RWPE2 (cell line): ENCODE measurements at regions not wholly inside any gene's neighbourhood (a gene's known extent, or its start where the extent isn't known, plus 50 kb on each side); places are given as distances from the start of the nearest gene placed in this dataset.

ENCODE experiments used
- ATAC-seq: fragments of 200-7000 bp; cut with Tn5 transposase; 3 replicates; pipeline ENCODE4 v1.9.1; 2021; ENCODE audit warnings: low read depth
- DNase-seq: peaks from one replicate; pipeline ENCODE4 v3.0.0-alpha.2; 2020; ENCODE audit warnings: low spot score
- H3K27ac ChIP-seq: fragments of 450-650 bp; 2 replicates; pipeline ENCODE4 v1.5.1; 2017; ENCODE audit warnings: mild to moderate bottlenecking; ENCODE audit not compliant: poor library complexity, severe bottlenecking
- H3K27me3 ChIP-seq: fragments of 250-450 bp; sonication (Bioruptor Pico); 2 replicates; pipeline ENCODE4 v1.5.1; 2021; ENCODE audit warnings: mild to moderate bottlenecking, moderate library complexity; ENCODE audit not compliant: insufficient read depth, poor library complexity, severe bottlenecking
- H3K36me3 ChIP-seq: fragments of 250-450 bp; sonication (Bioruptor Pico); 2 replicates; pipeline ENCODE4 v1.5.1; 2020; ENCODE audit warnings: low read depth, mild to moderate bottlenecking, moderate library complexity
- H3K4me1 ChIP-seq: fragments of 250-450 bp; sonication (Bioruptor Pico); 2 replicates; pipeline ENCODE4 v1.5.1; 2021; ENCODE audit warnings: mild to moderate bottlenecking, moderate library complexity; ENCODE audit not compliant: insufficient read depth, poor library complexity, severe bottlenecking
- H3K4me3 ChIP-seq: fragments of 250-450 bp; sonication (Bioruptor Pico); 2 replicates; pipeline ENCODE4 v1.5.1; 2021; ENCODE audit warnings: mild to moderate bottlenecking, moderate library complexity; ENCODE audit not compliant: severe bottlenecking
- H3K9me3 ChIP-seq: fragments of 250-450 bp; sonication (Bioruptor Pico); 2 replicates; pipeline ENCODE4 v1.5.1; 2021; ENCODE audit warnings: mild to moderate bottlenecking, moderate library complexity; ENCODE audit not compliant: severe bottlenecking
- TF ChIP-seq, protein P1 (sequence below): fragments of 450-650 bp; IDR thresholded peaks from one replicate; pipeline ENCODE4 v1.5.1; 2017; ENCODE audit warnings: mild to moderate bottlenecking, moderate library complexity; ENCODE audit not compliant: poor library complexity, severe bottlenecking

- TF ChIP-seq, protein P1, sequence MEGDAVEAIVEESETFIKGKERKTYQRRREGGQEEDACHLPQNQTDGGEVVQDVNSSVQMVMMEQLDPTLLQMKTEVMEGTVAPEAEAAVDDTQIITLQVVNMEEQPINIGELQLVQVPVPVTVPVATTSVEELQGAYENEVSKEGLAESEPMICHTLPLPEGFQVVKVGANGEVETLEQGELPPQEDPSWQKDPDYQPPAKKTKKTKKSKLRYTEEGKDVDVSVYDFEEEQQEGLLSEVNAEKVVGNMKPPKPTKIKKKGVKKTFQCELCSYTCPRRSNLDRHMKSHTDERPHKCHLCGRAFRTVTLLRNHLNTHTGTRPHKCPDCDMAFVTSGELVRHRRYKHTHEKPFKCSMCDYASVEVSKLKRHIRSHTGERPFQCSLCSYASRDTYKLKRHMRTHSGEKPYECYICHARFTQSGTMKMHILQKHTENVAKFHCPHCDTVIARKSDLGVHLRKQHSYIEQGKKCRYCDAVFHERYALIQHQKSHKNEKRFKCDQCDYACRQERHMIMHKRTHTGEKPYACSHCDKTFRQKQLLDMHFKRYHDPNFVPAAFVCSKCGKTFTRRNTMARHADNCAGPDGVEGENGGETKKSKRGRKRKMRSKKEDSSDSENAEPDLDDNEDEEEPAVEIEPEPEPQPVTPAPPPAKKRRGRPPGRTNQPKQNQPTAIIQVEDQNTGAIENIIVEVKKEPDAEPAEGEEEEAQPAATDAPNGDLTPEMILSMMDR: no peak
- Histone ChIP-seq H3K36me3 (no peaks in the 10 kb centered on the region), H3K4me1 (no peaks in the 10 kb centered on the region), H3K9me3 (no peaks in the 10 kb centered on the region), H3K4me3 (no peak overlapping the region), H3K27ac (no peak overlapping the region), H3K27me3 (no peaks in the 10 kb centered on the region)
- ATAC-seq (no peak), DNase-seq (no peak)
Measured at GRCh38 chr1:165039996-165040395, 316.5 kb downstream of the LMX1A start.

- Histone ChIP-seq H3K27me3 (no peaks in the 10 kb centered on the region), H3K4me1 (no peaks in the 10 kb centered on the region), H3K36me3 (no peaks in the 10 kb centered on the region), H3K27ac (no peak overlapping the region), H3K9me3 (no peaks in the 10 kb centered on the region), H3K4me3 (no peak overlapping the region)
- DNase-seq: no peak
- TF ChIP-seq, protein P1: no peak
- ATAC-seq: peak; percentile 45; the same call in 1 of the 3 replicates
Measured at GRCh38 chr1:165036403-165036802, 320.1 kb downstream of the LMX1A start.

GRCh38 chr1:165034136-165034809 is 322.2 kb downstream of the LMX1A start:
- Histone ChIP-seq H3K4me3 (no peak overlapping the region), H3K4me1 (no peaks in the 10 kb centered on the region), H3K36me3 (no peaks in the 10 kb centered on the region), H3K27ac (no peak overlapping the region), H3K9me3 (no peaks in the 10 kb centered on the region), H3K27me3 (no peaks in the 10 kb centered on the region)
- DNase-seq: no peak
- TF ChIP-seq, protein P1: no peak
- no peak for ATAC-seq

- no peak overlapping the region for H3K27ac ChIP-seq
- TF ChIP-seq, protein P1: no peak
- no peaks in the 10 kb centered on the region for H3K36me3 ChIP-seq
- no peak overlapping the region for H3K4me3 ChIP-seq
- no peaks in the 10 kb centered on the region for H3K27me3 ChIP-seq
- H3K9me3 ChIP-seq: no peaks in the 10 kb centered on the region
- ATAC-seq (no peak), DNase-seq (no peak)
- H3K4me1 ChIP-seq: no peaks in the 10 kb centered on the region
Measured at GRCh38 chr1:165031001-165031400, 325.5 kb downstream of the LMX1A start.

DNA sequence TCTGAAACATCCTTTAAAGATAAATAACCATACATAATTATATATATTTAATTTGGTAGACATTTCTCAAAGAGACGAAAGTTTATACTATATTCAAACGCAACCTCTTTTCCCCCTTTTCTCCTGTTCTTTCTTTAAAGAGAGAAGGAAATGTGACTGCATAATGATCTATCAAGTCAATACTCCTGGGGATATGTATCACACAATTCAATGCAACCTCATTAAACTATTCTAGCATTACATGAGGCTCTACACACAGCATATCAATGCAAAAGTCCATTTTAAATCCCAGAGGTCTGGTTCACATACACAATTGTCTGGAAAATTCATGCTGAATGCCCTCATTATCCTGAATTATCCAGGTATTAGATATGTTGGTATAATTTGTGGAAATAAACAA is 330.7 kb downstream of the LMX1A start:
- no peak for ATAC-seq
- no peak for DNase-seq
- Histone ChIP-seq H3K4me3 (no peak overlapping the region), H3K9me3 (no peaks in the 10 kb centered on the region), H3K27me3 (no peaks in the 10 kb centered on the region), H3K4me1 (no peaks in the 10 kb centered on the region), H3K36me3 (no peaks in the 10 kb centered on the region), H3K27ac (no peak overlapping the region)
- TF ChIP-seq, protein P1: no peak
